ENCODE measurements at regions not wholly inside any gene's neighbourhood (a gene's known extent, or its start where the extent isn't known, plus 50 kb on each side); places are given as distances from the start of the nearest gene placed in this dataset.

DNA sequence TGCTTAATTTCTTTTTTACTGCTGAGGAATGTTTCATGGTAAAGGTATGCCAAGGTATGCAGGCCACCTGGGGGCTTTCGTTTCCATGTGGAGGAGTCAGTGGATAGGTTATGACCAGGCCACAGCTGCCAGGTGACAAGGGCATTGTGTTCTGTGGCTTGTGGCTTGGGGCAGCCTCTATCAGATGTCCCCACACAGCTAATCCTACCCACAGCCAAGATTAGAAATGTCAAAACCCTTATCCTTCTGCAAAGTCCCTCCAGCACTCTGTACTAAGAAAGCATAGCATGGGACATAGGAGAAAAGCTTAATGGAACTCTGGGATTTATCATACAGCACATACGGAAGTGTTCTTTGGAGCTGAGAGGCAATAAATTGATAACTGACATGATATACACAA, 171.2 kb upstream of the S1PR3 start:
- TF ChIP-seq, protein P1, sequence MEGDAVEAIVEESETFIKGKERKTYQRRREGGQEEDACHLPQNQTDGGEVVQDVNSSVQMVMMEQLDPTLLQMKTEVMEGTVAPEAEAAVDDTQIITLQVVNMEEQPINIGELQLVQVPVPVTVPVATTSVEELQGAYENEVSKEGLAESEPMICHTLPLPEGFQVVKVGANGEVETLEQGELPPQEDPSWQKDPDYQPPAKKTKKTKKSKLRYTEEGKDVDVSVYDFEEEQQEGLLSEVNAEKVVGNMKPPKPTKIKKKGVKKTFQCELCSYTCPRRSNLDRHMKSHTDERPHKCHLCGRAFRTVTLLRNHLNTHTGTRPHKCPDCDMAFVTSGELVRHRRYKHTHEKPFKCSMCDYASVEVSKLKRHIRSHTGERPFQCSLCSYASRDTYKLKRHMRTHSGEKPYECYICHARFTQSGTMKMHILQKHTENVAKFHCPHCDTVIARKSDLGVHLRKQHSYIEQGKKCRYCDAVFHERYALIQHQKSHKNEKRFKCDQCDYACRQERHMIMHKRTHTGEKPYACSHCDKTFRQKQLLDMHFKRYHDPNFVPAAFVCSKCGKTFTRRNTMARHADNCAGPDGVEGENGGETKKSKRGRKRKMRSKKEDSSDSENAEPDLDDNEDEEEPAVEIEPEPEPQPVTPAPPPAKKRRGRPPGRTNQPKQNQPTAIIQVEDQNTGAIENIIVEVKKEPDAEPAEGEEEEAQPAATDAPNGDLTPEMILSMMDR (conservative IDR thresholded peaks at IDR 0.05; ENCODE audit: control insufficient read depth, insufficient read depth, low read depth, low read length), result no peak
- H3K4me3 ChIP-seq (ENCODE audit: control insufficient read depth, low read depth, low read length), result no peak overlapping the region
- DNase-seq (ENCODE audit: low read depth), result no peak

DNA sequence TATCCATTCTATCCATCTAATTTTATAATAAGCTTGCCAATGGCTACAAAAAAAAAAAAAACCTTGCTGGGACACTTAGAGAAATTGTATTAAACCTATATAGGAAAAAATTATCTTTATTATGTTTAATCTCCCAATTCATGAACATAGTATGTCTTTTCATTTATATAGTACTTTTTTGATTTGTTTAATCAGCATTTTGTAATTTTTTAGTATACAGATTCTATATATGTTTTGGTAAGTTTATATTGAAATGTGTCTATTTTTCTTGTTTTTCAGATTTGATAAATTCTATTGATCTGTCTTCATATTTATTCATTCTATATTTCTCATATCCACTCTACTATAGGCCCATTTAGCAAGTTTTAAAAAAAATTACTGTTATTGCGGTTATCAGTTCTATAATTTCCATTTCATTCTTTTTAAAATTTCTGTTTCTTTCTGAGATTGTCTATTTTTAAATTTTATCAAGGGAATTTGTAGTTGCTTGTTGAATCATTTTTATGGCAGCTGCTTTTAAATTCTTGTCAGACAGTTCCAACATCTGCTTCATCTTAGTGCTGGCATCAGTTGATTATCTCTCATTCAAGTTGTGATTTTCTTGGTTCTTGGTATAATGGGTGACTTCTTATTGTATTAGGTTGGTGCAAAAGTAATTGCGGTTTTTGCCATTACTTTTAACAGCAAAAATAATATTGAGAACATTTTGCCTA, 170.1 kb upstream of the S1PR3 start:
- TF ChIP-seq, protein P1 (conservative IDR thresholded peaks at IDR 0.05; ENCODE audit: control insufficient read depth, insufficient read depth, low read depth, low read length), result no peak
- H3K4me3 ChIP-seq (ENCODE audit: control insufficient read depth, low read depth, low read length), result no peak overlapping the region
- DNase-seq (ENCODE audit: low read depth), result peak; percentile 32

DNA sequence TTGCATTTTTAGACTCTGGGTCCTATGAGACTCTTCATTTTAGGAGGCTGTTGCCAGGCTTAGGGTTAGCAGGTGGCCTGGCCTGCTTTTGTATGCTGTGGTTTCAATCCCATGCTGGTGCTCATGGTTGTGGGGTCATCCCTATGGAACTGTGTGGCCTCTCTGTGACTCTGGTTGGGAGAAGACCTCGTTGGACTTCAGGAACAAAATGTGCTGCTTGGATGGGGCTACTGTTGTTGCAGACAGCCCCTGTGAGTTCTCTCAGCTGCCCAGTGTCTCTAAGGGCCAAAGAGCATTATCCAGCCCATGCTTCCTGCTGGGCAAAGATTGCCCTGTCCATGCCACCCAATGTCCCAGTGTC, 169.5 kb upstream of the S1PR3 start:
- H3K4me3 ChIP-seq (ENCODE audit: control insufficient read depth, low read depth, low read length), result no peak overlapping the region
- TF ChIP-seq, protein P1 (conservative IDR thresholded peaks at IDR 0.05; ENCODE audit: control insufficient read depth, insufficient read depth, low read depth, low read length), result no peak
- no peak for DNase-seq (ENCODE audit: low read depth)

DNA sequence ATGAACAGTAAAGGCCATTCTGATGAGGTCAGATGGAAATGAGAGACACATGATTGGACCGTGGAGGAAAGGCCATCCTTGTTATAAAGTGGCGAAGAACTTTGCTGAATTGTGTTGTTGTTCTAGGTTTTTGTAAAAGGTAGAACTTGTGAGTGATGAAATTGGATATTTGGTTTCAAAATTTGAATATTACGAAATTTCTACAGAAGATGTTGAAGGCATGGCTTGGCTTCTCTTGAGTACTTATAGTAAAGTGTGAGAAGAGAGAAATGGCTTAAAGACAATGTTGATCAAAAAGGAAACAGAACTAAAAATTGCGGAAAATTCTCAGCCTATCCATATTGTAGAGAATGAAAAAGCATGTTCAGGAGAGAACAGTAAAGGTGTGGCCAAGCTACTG, 166.6 kb upstream of the S1PR3 start:
- TF ChIP-seq, protein P1 (conservative IDR thresholded peaks at IDR 0.05; ENCODE audit: control insufficient read depth, insufficient read depth, low read depth, low read length), result no peak
- peak; percentile 44 for DNase-seq (ENCODE audit: low read depth)
- H3K4me3 ChIP-seq (ENCODE audit: control insufficient read depth, low read depth, low read length), result no peak overlapping the region

DNA sequence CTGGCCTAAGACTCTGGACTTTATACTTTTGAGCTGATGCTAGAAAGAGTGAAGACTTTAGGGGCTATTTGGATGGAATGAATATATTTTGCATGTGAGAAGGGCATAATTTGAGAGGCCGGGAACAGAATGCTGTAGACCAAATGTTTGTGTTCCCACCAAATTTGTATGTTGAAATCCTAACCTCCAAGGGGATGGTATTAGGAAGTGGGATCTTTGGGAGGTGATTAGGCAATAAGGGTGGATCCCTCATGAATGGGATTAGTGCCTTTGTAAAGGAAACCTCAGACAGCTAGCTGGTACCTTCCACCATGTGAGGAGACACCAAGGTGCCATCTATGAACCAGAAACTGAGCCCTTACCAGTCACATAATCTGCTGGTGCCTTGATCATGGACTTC, 165.1 kb upstream of the S1PR3 start:
- H3K4me3 ChIP-seq (ENCODE audit: control insufficient read depth, low read depth, low read length), result no peak overlapping the region
- DNase-seq (ENCODE audit: low read depth), result peak; percentile 71
- TF ChIP-seq, protein P1 (conservative IDR thresholded peaks at IDR 0.05; ENCODE audit: control insufficient read depth, insufficient read depth, low read depth, low read length), result no peak

DNA sequence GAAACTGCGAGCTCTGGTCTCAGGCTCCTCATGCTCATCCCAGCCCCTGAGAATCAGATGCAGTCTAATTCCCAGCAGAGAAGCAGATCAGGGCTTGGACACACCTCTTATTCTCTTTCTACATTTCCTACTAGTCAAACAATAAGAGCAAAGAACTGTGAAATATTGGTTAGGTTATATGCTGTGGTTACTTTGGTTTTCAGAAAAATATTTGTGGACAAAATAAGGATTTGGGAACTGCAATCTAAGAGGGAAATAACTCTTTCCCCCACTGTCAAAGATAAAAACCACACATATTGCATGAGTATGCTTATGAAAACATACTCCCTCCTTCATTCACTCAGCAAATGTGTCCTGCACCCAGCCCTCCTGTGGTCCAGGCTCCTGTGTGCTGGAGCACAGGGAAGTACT, 164.5 kb upstream of the S1PR3 start:
- DNase-seq (ENCODE audit: low read depth), result peak; percentile 89
- no peak overlapping the region for H3K4me3 ChIP-seq (ENCODE audit: control insufficient read depth, low read depth, low read length)
- TF ChIP-seq, protein P1 (conservative IDR thresholded peaks at IDR 0.05; ENCODE audit: control insufficient read depth, insufficient read depth, low read depth, low read length), result no peak

DNA sequence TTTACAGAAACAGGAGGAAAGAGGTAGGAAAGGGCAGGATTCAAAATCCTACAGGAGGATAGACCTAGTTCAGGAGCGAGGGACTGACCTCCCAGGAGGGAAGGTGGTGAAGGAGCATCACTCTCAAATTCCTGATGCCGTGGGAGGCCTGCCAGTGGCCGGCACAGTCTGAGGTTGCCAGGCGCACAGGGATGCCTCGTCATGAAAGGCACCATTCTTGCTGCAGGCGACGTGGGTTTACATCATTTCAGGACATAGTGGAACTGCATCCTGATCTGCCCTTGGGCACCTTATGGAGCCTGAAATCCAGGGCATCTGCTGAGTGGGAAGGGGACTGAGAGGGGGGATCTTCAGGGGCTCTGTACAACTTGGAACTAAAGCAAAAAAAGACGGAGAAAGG, 163.2 kb upstream of the S1PR3 start:
- H3K4me3 ChIP-seq (ENCODE audit: control insufficient read depth, low read depth, low read length), result no peak overlapping the region
- TF ChIP-seq, protein P1 (conservative IDR thresholded peaks at IDR 0.05; ENCODE audit: control insufficient read depth, insufficient read depth, low read depth, low read length), result no peak
- no peak for DNase-seq (ENCODE audit: low read depth)

All from fibroblast of mammary gland (primary cell).